HG02642 (cell line): ENCODE measurements at regions not wholly inside any gene's neighbourhood (a gene's known extent, or its start where the extent isn't known, plus 50 kb on each side); places are given as distances from the start of the nearest gene placed in this dataset.
"Not testable (repeated sequence)": the region's sequence is repeated elsewhere in the genome, so short reads cannot be mapped to it uniquely, and the experiment has no call there.

Source experiments
- ATAC-seq: cut with Tn5 transposase; IDR thresholded peaks from one replicate; pipeline ENCODE4 v1.9.1; 2021; ENCODE audit warnings: mild to moderate bottlenecking; ENCODE audit not compliant: unreplicated experiment, poor library complexity

GRCh38 chr2:194103941-194104659 lies 1552.9 kb upstream of the SLC39A10 start:
- ATAC-seq, result peak; percentile 18

- no peak for ATAC-seq
These were observed 1554.5 kb upstream of the SLC39A10 start for GRCh38 chr2:194102546-194102945.

GRCh38 chr2:194100201-194100600 lies 1556.8 kb upstream of the SLC39A10 start:
- ATAC-seq, result no peak

GRCh38 chr2:194096402-194096801 lies 1560.6 kb upstream of the SLC39A10 start:
- ATAC-seq, result peak; percentile 48

GRCh38 chr2:194095359-194095758 lies 1561.7 kb upstream of the SLC39A10 start:
- no peak for ATAC-seq

GRCh38 chr2:194090251-194090905 lies 1566.6 kb upstream of the SLC39A10 start:
- no peak for ATAC-seq

GRCh38 chr2:194087089-194087958 lies 1569.7 kb upstream of the SLC39A10 start:
- no peak for ATAC-seq

- no peak for ATAC-seq
These were observed 1570.9 kb upstream of the SLC39A10 start for GRCh38 chr2:194086129-194086528.

GRCh38 chr2:194079989-194080388 lies 1577.0 kb upstream of the SLC39A10 start:
- ATAC-seq, result no peak

- no peak for ATAC-seq
These were observed 1579.7 kb upstream of the SLC39A10 start for GRCh38 chr2:194077366-194077765.

GRCh38 chr2:194062401-194062800 lies 1594.6 kb upstream of the SLC39A10 start:
- ATAC-seq, result no peak

GRCh38 chr2:194060269-194060668 lies 1596.8 kb upstream of the SLC39A10 start:
- ATAC-seq, result no peak

GRCh38 chr2:194054313-194054712 lies 1602.7 kb upstream of the SLC39A10 start:
- no peak for ATAC-seq

- ATAC-seq, result no peak
These were observed 1612.7 kb upstream of the SLC39A10 start for GRCh38 chr2:194044321-194044720.

GRCh38 chr2:194021130-194021529 lies 1635.9 kb upstream of the SLC39A10 start:
- not testable (repeated sequence) for ATAC-seq

GRCh38 chr2:194020155-194020554 lies 1636.9 kb upstream of the SLC39A10 start:
- ATAC-seq, result no peak

- ATAC-seq, result no peak
These were observed 1641.3 kb upstream of the SLC39A10 start for GRCh38 chr2:194015751-194016150.

- ATAC-seq, result no peak
These were observed 1642.4 kb upstream of the SLC39A10 start for GRCh38 chr2:194014639-194015038.

- no peak for ATAC-seq
These were observed 1652.3 kb upstream of the SLC39A10 start for GRCh38 chr2:194004590-194005206.

- ATAC-seq, result no peak
These were observed 1653.1 kb upstream of the SLC39A10 start for GRCh38 chr2:194003911-194004310.
